ENCODE measurements at regions not wholly inside any gene's neighbourhood (a gene's known extent, or its start where the extent isn't known, plus 50 kb on each side); places are given as distances from the start of the nearest gene placed in this dataset.

- peak in 1 of 2 donors; percentile 54 for DNase-seq
- no peak for TF ChIP-seq CTCF (IDR thresholded peaks at IDR 0.05)
- Histone ChIP-seq H3K9me3 (no peaks in the 10 kb centered on the region), H3K4me1 (peaks cover 0 to 39% (median 25%) of the 10 kb centered on the region in 9 donors), H3K27ac (peak overlapping the region; percentile 5 to 69 (median 48)), H3K36me3 (no peaks in the 10 kb centered on the region), H3K27me3 (no peaks in the 10 kb centered on the region), H3K4me3 (no peak overlapping the region)
- ATAC-seq, result peak; percentile 88 to 98 (median 92)
- 23 to 25% methylated on average over 2 of the region's 2 CpGs for WGBS, 2 donors
- intact Hi-C loops (cut with DNase I), result loop anchor here in 1 of 10 donors (1.0 kb wide), 1 partner anchor 30 kb away; no protein-coding TSS in a partner anchor
Measured at GRCh38 chr4:124030147-124030546, 633.6 kb downstream of the SPRY1 start.

- Histone ChIP-seq H3K27ac (peak overlapping the region in 1 of 10 donors; percentile 16), H3K4me1 (peaks cover 0 to 50% (median 22%) of the 10 kb centered on the region in 9 donors), H3K27me3 (no peaks in the 10 kb centered on the region), H3K36me3 (no peaks in the 10 kb centered on the region), H3K4me3 (no peak overlapping the region), H3K9me3 (no peaks in the 10 kb centered on the region)
- intact Hi-C loops (cut with DNase I), result loop anchor here in 1 of 10 donors (1.0 kb wide), 1 partner anchor 18 kb away; no protein-coding TSS in a partner anchor
- ATAC-seq (no peak), DNase-seq (no peak)
- WGBS, 2 donors, result 71 to 82% methylated on average over 1 of the region's 1 CpG
- no peak for TF ChIP-seq CTCF (IDR thresholded peaks at IDR 0.05)
Measured at GRCh38 chr4:124032035-124032434, 635.4 kb downstream of the SPRY1 start.

- no peak for TF ChIP-seq CTCF (IDR thresholded peaks at IDR 0.05)
- Histone ChIP-seq H3K9me3 (peaks cover 0 to 5% (median 0%) of the 10 kb centered on the region in 11 donors), H3K27me3 (no peaks in the 10 kb centered on the region), H3K4me3 (no peak overlapping the region), H3K27ac (peak overlapping the region in 9 of 10 donors; percentile 54 to 73 (median 66)), H3K36me3 (no peaks in the 10 kb centered on the region), H3K4me1 (peaks cover 0 to 27% (median 6%) of the 10 kb centered on the region in 9 donors)
- ATAC-seq, result peak in 4 of 8 donors; percentile 56 to 80 (median 66)
- intact Hi-C loops (cut with DNase I), result no loop called here
- DNase-seq, result no peak
- WGBS, 2 donors, result 56 to 57% methylated on average over 1 of the region's 1 CpG
Measured at GRCh38 chr4:124035364-124036041, 638.9 kb downstream of the SPRY1 start.

GRCh38 chr4:124037236-124037635, 640.6 kb downstream of the SPRY1 start:
- no peak for ATAC-seq
- H3K27ac ChIP-seq, result no peak overlapping the region
- no peak for TF ChIP-seq CTCF (IDR thresholded peaks at IDR 0.05)
- intact Hi-C loops (cut with DNase I), result no loop called here
- no peak for DNase-seq
- H3K9me3 ChIP-seq, result peaks cover 0 to 5% (median 0%) of the 10 kb centered on the region in 11 donors
- H3K36me3 ChIP-seq, result no peaks in the 10 kb centered on the region
- no peak overlapping the region for H3K4me3 ChIP-seq
- H3K27me3 ChIP-seq, result no peaks in the 10 kb centered on the region
- peaks cover 0 to 22% (median 6%) of the 10 kb centered on the region in 9 donors for H3K4me1 ChIP-seq
